ENCODE measurements at regions not wholly inside any gene's neighbourhood (a gene's known extent, or its start where the extent isn't known, plus 50 kb on each side); places are given as distances from the start of the nearest gene placed in this dataset.
"Not testable (repeated sequence)": the region's sequence is repeated elsewhere in the genome, so short reads cannot be mapped to it uniquely, and the experiment has no call there.

- TF ChIP-seq ZNF77 (CRISPR knock-in tag; IDR thresholded peaks at IDR 0.05) (no peak), MIER1 (IDR thresholded peaks at IDR 0.05; ENCODE audit: low read depth) (no peak), JUNB (CRISPR knock-in tag; conservative IDR thresholded peaks at IDR 0.05) (no peak), SFPQ (IDR thresholded peaks at IDR 0.05; ENCODE audit: low read depth, low read length) (no peak), MTA2 (IDR thresholded peaks at IDR 0.05; ENCODE audit: low read depth) (no peak), SETDB1 (IDR thresholded peaks at IDR 0.05; ENCODE audit: low read length) (no peak), NCOR1 (IDR thresholded peaks at IDR 0.05) (no peak), E2F8 (IDR thresholded peaks at IDR 0.05; ENCODE audit: low read depth, partially characterized antibody) (no peak)
Measured at GRCh38 chr5:3446410-3446809, 149.2 kb upstream of the IRX1 start (continued).

- H3K9me3 ChIP-seq (replicated peaks; ENCODE audit: control insufficient read depth, insufficient read depth, low read depth, low read length); H3K9me1 ChIP-seq (ENCODE audit: control insufficient read depth, insufficient read depth, low read length); H3K9ac ChIP-seq (ENCODE audit: insufficient read depth in 1 of 2, low read depth in 2 of 2, low read length in 2 of 2); H2AFZ ChIP-seq (ENCODE audit: low read depth, low read length); H3K36me3 ChIP-seq (ENCODE audit: control insufficient read depth, insufficient read depth, low read length); ATAC-seq; H3K4me2 ChIP-seq (ENCODE audit: insufficient read depth, low read length); H3K79me2 ChIP-seq (ENCODE audit: control insufficient read depth, insufficient read depth, low read length); DNase-seq (ENCODE audit: extremely low read depth in 1 of 4, low spot score in 3 of 4); H3K4me3 ChIP-seq; CTCF ChIA-PET (ENCODE audit: low intra/inter-chr PET ratio); POLR2A ChIA-PET; FAIRE-seq; intact Hi-C loops (cut with micrococcal nuclease); BruUV-seq (replicated peaks); H4K20me1 ChIP-seq (replicated peaks; ENCODE audit: control insufficient read depth, insufficient read depth, low read length); H3K27me3 ChIP-seq (ENCODE audit: control insufficient read depth in 2 of 2, insufficient read depth in 2 of 2, low read length in 2 of 2); H3K4me1 ChIP-seq (replicated peaks in 1 of 2; ENCODE audit: control insufficient read depth in 2 of 2, insufficient read depth in 2 of 2, low read length in 2 of 2); in situ Hi-C loops (cut with MboI); H3K27ac ChIP-seq (ENCODE audit: extremely low read depth, low read depth, low read length): not testable (repeated sequence)
Measured at GRCh38 chr5:3445517-3445916, 150.1 kb upstream of the IRX1 start.
